ENCODE measurements at regions not wholly inside any gene's neighbourhood (a gene's known extent, or its start where the extent isn't known, plus 50 kb on each side); places are given as distances from the start of the nearest gene placed in this dataset.

- DNase-seq, result no peak
- WGBS (ENCODE audit: extremely low coverage, insufficient read length, low lambda C conversion rate), result no CpG with 5 or more reads among the region's 3 CpGs
- TF ChIP-seq CTCF (conservative IDR thresholded peaks at IDR 0.05), result peak; percentile 48
Measured at GRCh38 chr9:18237776-18238175, 236.2 kb upstream of the ADAMTSL1 start.

More at GRCh38 chr9:18237776-18238175, 236.2 kb upstream of the ADAMTSL1 start:
- Mint-ChIP-seq H3K27ac (no peak overlapping the region; a peak in 1 of 7 replicates), H3K9me3 (no peaks in the 10 kb centered on the region; a peak in 1 of 5 replicates), H3K4me3 (no peak overlapping the region), H3K27me3 (ENCODE audit: low read depth) (peaks cover 3% of the 10 kb centered on the region; the same call in 1 of the 2 replicates), H3K36me3 (ENCODE audit: insufficient read depth in 1 of 3, low read depth in 3 of 3) (no peaks in the 10 kb centered on the region), H3K4me1 (no peaks in the 10 kb centered on the region; a peak in 1 of 4 replicates)
- no peaks in the 10 kb centered on the region for H4K20me1 ChIP-seq (ENCODE audit: control insufficient read depth, insufficient read depth, insufficient read length)
- no peak overlapping the region for H4K5ac ChIP-seq (ENCODE audit: insufficient read length, low read depth, low read length)
- H4K8ac ChIP-seq (replicated peaks; ENCODE audit: insufficient read length, low read depth, low read length), result no peak overlapping the region
- no peak overlapping the region for H2BK20ac ChIP-seq (ENCODE audit: low read depth, low read length, poor library complexity, severe bottlenecking)
- H4K91ac ChIP-seq (ENCODE audit: insufficient read length, low read depth, low read length), result no peak overlapping the region
- H2BK120ac ChIP-seq (ENCODE audit: low read depth, low read length, poor library complexity, severe bottlenecking), result no peak overlapping the region
- no peak overlapping the region for H3K23ac ChIP-seq (ENCODE audit: insufficient read length, low read depth, low read length)
- H2AK5ac ChIP-seq (ENCODE audit: insufficient read length, low read length), result no peak overlapping the region
- no peak overlapping the region for H3T11ph ChIP-seq (ENCODE audit: low read length)
- H2AFZ ChIP-seq (ENCODE audit: low read length), result no peak overlapping the region
- no peaks in the 10 kb centered on the region for H3K23me2 ChIP-seq (ENCODE audit: insufficient read length, low read depth, low read length, poor library complexity, severe bottlenecking)
- no peak overlapping the region for H3K56ac ChIP-seq (ENCODE audit: insufficient read length, low read depth, low read length)
- no peaks in the 10 kb centered on the region for H3K9me3 ChIP-seq (ENCODE audit: control insufficient read depth, low read depth, low read length)
- H2BK5ac ChIP-seq (ENCODE audit: insufficient read length, low read length), result no peak overlapping the region
- no peaks in the 10 kb centered on the region for H3K4me1 ChIP-seq (ENCODE audit: insufficient read depth, low read length)
- no peak overlapping the region for H3K9ac ChIP-seq (ENCODE audit: extremely low read depth, insufficient read length, low read length)
- no peaks in the 10 kb centered on the region for H3K79me2 ChIP-seq (ENCODE audit: insufficient read depth, low read length)
- H3K27me3 ChIP-seq (ENCODE audit: insufficient read depth, low read length), result no peaks in the 10 kb centered on the region
- H3K18ac ChIP-seq (ENCODE audit: insufficient read length, low read depth, low read length), result no peak overlapping the region
- no peak overlapping the region for H3K4me2 ChIP-seq (ENCODE audit: insufficient read depth, insufficient read length, low read length)
- no peak overlapping the region for H3K4ac ChIP-seq (ENCODE audit: low read depth, low read length)
- no peak overlapping the region for H2BK12ac ChIP-seq (ENCODE audit: insufficient read length, low read depth, low read length)
- no peak overlapping the region for H3K27ac ChIP-seq (ENCODE audit: insufficient read length, low read depth, low read length)
- H2BK15ac ChIP-seq (ENCODE audit: low read depth, low read length), result no peak overlapping the region
- H3K14ac ChIP-seq (ENCODE audit: insufficient read depth, low read length), result no peak overlapping the region
- no peaks in the 10 kb centered on the region for H3K79me1 ChIP-seq (ENCODE audit: insufficient read depth, low read depth, low read length, poor library complexity, severe bottlenecking)
